AG09309 (cell line): ENCODE measurements at regions not wholly inside any gene's neighbourhood (a gene's known extent, or its start where the extent isn't known, plus 50 kb on each side); places are given as distances from the start of the nearest gene placed in this dataset.

Experiments used
- DNase-seq: peaks from one replicate; pipeline ENCODE4 v3.0.0-alpha.2; 2010; ENCODE audit warnings: low read depth
- H3K4me3 ChIP-seq: 2 replicates; pipeline ENCODE4 v1.5.1; 2011; ENCODE audit warnings: mild to moderate bottlenecking, low read depth, low read length, moderate library complexity; ENCODE audit not compliant: control insufficient read depth
- CTCF ChIP-seq: IDR thresholded peaks from 2 replicates; pipeline ENCODE4 v1.5.1; 2011; ENCODE audit warnings: mild to moderate bottlenecking, low read depth, low read length, inconsistent platforms; ENCODE audit not compliant: insufficient read depth, control insufficient read depth; ENCODE audit errors: missing control alignments

DNA sequence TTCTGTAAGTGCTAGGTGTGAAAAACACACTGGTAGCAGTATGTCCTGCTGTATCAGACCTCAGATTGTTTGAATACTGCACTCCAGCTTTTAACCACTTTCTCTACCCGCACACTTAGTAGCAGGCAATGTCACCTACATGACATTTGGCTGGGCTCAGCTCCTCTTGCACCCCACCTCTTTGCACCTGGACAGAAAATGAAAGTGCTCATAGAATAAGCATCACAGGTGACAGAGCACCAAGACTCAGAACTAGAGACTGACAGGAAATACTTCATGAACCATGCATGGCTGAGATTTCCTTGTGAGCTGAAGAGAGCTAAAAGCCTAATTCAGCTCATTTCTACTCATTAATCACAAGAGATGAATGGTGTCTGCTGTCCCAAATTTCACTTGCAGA lies 1014.2 kb upstream of the CDH8 start:
- no peak for TF ChIP-seq CTCF
- H3K4me3 ChIP-seq, result no peak overlapping the region
- DNase-seq, result no peak

DNA sequence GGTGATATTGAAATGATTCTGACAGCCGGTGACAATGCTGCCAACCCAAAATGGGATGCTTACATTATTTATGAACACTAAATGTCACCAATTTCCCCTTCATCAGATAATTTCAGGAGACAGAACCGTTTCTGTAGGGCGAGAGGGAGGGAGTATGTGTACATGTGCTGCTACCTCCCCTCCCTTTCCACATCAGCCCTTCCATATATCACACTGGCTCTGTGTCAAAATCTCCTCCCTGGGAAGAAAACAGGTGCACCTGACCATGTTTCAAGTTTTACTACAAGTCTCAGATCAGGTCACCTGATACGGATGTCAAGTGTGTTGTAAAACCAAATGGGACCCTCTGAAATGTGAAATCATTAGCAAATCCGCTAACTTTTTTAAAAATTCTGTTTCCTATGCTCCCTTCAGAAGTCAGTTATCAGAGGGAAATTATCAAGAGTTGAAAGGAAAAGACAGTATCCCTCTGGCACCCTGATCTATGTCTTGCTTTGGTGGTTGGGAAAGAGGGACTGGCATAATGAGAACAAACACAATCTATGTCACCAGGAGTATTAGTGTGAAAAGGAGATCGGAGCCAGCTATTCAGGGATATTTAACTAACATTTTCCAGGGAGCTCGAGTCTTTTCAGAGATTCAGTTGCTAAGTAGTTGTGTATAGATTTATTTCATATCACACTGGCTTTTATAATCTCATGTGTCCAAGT lies 1002.3 kb upstream of the CDH8 start:
- no peak for DNase-seq
- H3K4me3 ChIP-seq, result no peak overlapping the region
- TF ChIP-seq CTCF, result no peak

- no peak for TF ChIP-seq CTCF
- no peak overlapping the region for H3K4me3 ChIP-seq
- no peak for DNase-seq
These were observed 1001.6 kb upstream of the CDH8 start for GRCh38 chr16:63037761-63038396.

DNA sequence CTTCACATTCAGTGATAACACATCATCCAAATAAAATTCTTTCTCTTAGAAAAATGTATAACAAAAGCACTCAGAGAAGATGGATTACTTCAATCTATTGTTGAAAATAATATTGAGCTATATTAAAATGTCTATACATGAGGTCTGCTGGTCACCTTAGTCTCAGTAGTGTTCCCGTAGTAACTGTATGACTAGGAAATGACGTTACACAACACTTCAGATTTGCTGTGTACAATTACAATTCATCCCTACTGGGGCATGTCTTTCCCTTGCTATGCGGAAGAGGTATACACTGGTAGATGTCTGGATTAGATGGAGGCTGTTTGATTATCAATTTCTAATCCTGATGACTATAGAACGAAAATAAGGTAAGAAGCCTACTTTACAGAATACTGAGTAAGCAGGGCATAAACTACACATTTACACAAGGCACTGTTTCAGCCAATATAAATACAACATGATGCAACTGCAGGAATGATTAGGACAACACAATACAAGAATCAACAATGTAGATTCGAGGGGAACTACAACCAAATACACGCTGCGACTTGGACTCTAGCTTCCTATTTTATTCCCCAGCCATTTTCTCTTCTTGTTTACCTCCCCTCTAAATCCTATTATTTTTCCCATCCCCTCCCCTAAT lies 982.5 kb upstream of the CDH8 start:
- DNase-seq, result no peak
- no peak for TF ChIP-seq CTCF
- no peak overlapping the region for H3K4me3 ChIP-seq

GRCh38 chr16:63008688-63009087 lies 972.5 kb upstream of the CDH8 start:
- no peak for TF ChIP-seq CTCF
- DNase-seq, result no peak
- no peak overlapping the region for H3K4me3 ChIP-seq

GRCh38 chr16:63005356-63005755 lies 969.1 kb upstream of the CDH8 start:
- DNase-seq, result no peak
- no peak for TF ChIP-seq CTCF

GRCh38 chr16:62989480-62989879 lies 953.2 kb upstream of the CDH8 start:
- no peak overlapping the region for H3K4me3 ChIP-seq
- no peak for DNase-seq
- no peak for TF ChIP-seq CTCF

More at GRCh38 chr16:63005356-63005755, 969.1 kb upstream of the CDH8 start:
- H3K4me3 ChIP-seq, result no peak overlapping the region
